ENCODE measurements at regions not wholly inside any gene's neighbourhood (a gene's known extent, or its start where the extent isn't known, plus 50 kb on each side); places are given as distances from the start of the nearest gene placed in this dataset.

GRCh38 chr14:87524011-87524410, 469.0 kb downstream of the GALC start:
- DNase-seq (ENCODE audit: low read depth), result no peak

GRCh38 chr14:87522575-87522974, 470.4 kb downstream of the GALC start:
- no peak for DNase-seq (ENCODE audit: low read depth)

- no peak for DNase-seq (ENCODE audit: low read depth)
Observed at GRCh38 chr14:87508333-87508732, 484.6 kb downstream of the GALC start.

- DNase-seq (ENCODE audit: low read depth), result no peak
Observed at GRCh38 chr14:87503711-87504110, 489.3 kb downstream of the GALC start.

- no peak for DNase-seq (ENCODE audit: low read depth)
Observed at GRCh38 chr14:87497301-87497700, 495.7 kb downstream of the GALC start.

- no peak for DNase-seq (ENCODE audit: low read depth)
Observed at GRCh38 chr14:87494010-87494409, 499.0 kb downstream of the GALC start.

GRCh38 chr14:87492561-87492960, 500.4 kb downstream of the GALC start:
- no peak for DNase-seq (ENCODE audit: low read depth)

GRCh38 chr14:87491816-87492215, 501.2 kb downstream of the GALC start:
- no peak for DNase-seq (ENCODE audit: low read depth)

GRCh38 chr14:87489196-87489819, 503.7 kb downstream of the GALC start:
- DNase-seq (ENCODE audit: low read depth), result no peak

- DNase-seq (ENCODE audit: low read depth), result peak; percentile 2
Observed at GRCh38 chr14:87483271-87484260, 509.4 kb downstream of the GALC start.

GRCh38 chr14:87468531-87468930, 524.5 kb downstream of the GALC start:
- DNase-seq (ENCODE audit: low read depth), result no peak

GRCh38 chr14:87467578-87467977, 525.4 kb downstream of the GALC start:
- no peak for DNase-seq (ENCODE audit: low read depth)

- DNase-seq (ENCODE audit: low read depth), result no peak
Observed at GRCh38 chr14:87465770-87466169, 527.2 kb downstream of the GALC start.

GRCh38 chr14:87461704-87462103, 531.3 kb downstream of the GALC start:
- DNase-seq (ENCODE audit: low read depth), result no peak

GRCh38 chr14:87457720-87458119, 535.3 kb downstream of the GALC start:
- DNase-seq (ENCODE audit: low read depth), result no peak

GRCh38 chr14:87450193-87450592, 542.8 kb downstream of the GALC start:
- DNase-seq (ENCODE audit: low read depth), result no peak

- DNase-seq (ENCODE audit: low read depth), result no peak
Observed at GRCh38 chr14:87449016-87449415, 544.0 kb downstream of the GALC start.

GRCh38 chr14:87443787-87444186, 549.2 kb downstream of the GALC start:
- no peak for DNase-seq (ENCODE audit: low read depth)

GRCh38 chr14:87443039-87443438, 549.9 kb downstream of the GALC start:
- no peak for DNase-seq (ENCODE audit: low read depth)

GRCh38 chr14:87437158-87437557, 555.8 kb downstream of the GALC start:
- no peak for DNase-seq (ENCODE audit: low read depth)

- DNase-seq (ENCODE audit: low read depth), result no peak
Observed at GRCh38 chr14:87434680-87435079, 558.3 kb downstream of the GALC start.

- no peak for DNase-seq (ENCODE audit: low read depth)
Observed at GRCh38 chr14:87434011-87434410, 559.0 kb downstream of the GALC start.

- DNase-seq (ENCODE audit: low read depth), result no peak
Observed at GRCh38 chr14:87432698-87433097, 560.3 kb downstream of the GALC start.

Measured in iris pigment epithelial cell (primary cell).